Endometrium (tissue), 2 donors: ENCODE measurements at regions not wholly inside any gene's neighbourhood (a gene's known extent, or its start where the extent isn't known, plus 50 kb on each side); places are given as distances from the start of the nearest gene placed in this dataset.
"Not testable (repeated sequence)": the region's sequence is repeated elsewhere in the genome, so short reads cannot be mapped to it uniquely, and the experiment has no call there.

Experiments
- FAIRE-seq: peaks from 2 replicates; lab custom pipeline; 2012; peaks lifted over from hg19 to GRCh38; lab: Jason Lieb, UNC
- donor health status: control.
- donor health status: control.

GRCh38 chr12:116361414-116362223 is 84.1 kb upstream of the MED13L start:
- no peak for FAIRE-seq

- no peak for FAIRE-seq
Observed at GRCh38 chr12:116365114-116365513, 87.6 kb upstream of the MED13L start.

GRCh38 chr12:116365606-116366455 is 88.3 kb upstream of the MED13L start:
- no peak for FAIRE-seq

- no peak for FAIRE-seq
Observed at GRCh38 chr12:116366456-116366776, 88.9 kb upstream of the MED13L start.

GRCh38 chr12:116366824-116367223 is 89.3 kb upstream of the MED13L start:
- FAIRE-seq: no peak

GRCh38 chr12:116368196-116369194 is 91.0 kb upstream of the MED13L start:
- no peak for FAIRE-seq

- FAIRE-seq: no peak
Observed at GRCh38 chr12:116370004-116370404, 92.5 kb upstream of the MED13L start.

GRCh38 chr12:116370886-116371580 is 93.5 kb upstream of the MED13L start:
- no peak for FAIRE-seq

- FAIRE-seq: no peak
Observed at GRCh38 chr12:116372815-116373214, 95.3 kb upstream of the MED13L start.

- FAIRE-seq: no peak
Observed at GRCh38 chr12:116373572-116374206, 96.2 kb upstream of the MED13L start.

- FAIRE-seq: no peak
Observed at GRCh38 chr12:116374207-116374606, 96.7 kb upstream of the MED13L start.

- FAIRE-seq: no peak
Observed at GRCh38 chr12:116375278-116375842, 97.9 kb upstream of the MED13L start.

- no peak for FAIRE-seq
Observed at GRCh38 chr12:116376354-116377193, 99.1 kb upstream of the MED13L start.

GRCh38 chr12:116377194-116377571 is 99.7 kb upstream of the MED13L start:
- FAIRE-seq: not testable (repeated sequence)

GRCh38 chr12:116378002-116378401 is 100.5 kb upstream of the MED13L start:
- no peak for FAIRE-seq

GRCh38 chr12:116380108-116380507 is 102.6 kb upstream of the MED13L start:
- no peak for FAIRE-seq

- FAIRE-seq: not testable (repeated sequence)
Observed at GRCh38 chr12:116380740-116381139, 103.2 kb upstream of the MED13L start.

GRCh38 chr12:116381240-116381743 is 103.8 kb upstream of the MED13L start:
- FAIRE-seq: no peak
